NCI-H460 (cell line): ENCODE measurements at regions not wholly inside any gene's neighbourhood (a gene's known extent, or its start where the extent isn't known, plus 50 kb on each side); places are given as distances from the start of the nearest gene placed in this dataset.

Experiments
- DNase-seq: peaks from one replicate; pipeline ENCODE4 v3.0.0-alpha.2; 2016; ENCODE audit warnings: low read depth; ENCODE audit errors: extremely low read depth

GRCh38 chr6:33869826-33870423 is 66.1 kb upstream of the MLN start:
- no peak for DNase-seq

DNA sequence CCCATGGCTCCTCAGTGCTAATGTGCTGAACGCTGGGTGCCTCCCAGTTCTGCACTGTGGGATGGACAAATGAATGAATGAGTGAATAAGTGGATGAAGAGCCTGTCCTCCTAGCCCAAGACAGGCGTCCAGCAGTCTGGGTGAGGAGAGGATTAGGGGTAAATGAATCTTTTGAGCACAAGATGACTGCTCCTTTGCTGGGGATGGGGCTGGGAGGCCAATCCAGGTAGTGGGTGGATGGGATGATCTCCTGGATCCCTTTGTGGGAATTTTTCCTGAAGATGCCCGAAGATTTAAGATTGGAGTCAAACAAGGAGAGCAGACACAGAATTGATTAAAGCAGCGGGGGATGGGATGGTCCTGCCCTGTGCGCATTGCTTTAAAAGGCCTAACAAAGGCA is 65.3 kb upstream of the MLN start:
- DNase-seq, result no peak

DNA sequence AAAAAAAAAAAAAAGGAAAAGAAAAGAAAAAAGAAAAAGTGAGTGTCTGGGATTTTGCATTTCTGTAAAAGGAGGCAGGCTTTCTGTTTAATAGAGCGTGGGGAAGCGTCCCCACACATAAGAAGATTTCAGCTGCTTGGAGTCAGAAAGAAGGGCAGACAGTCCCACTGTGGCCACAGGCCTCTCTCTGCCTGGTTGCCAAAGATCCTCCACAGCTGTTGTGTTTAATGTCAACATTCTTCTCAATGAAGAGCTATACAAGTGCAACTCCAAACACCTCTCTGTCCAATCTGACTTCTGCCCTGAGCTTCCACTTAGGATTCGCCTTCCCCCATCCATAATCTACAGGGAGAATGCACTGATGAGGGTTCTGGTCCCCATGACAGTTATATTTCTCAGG is 64.3 kb upstream of the MLN start:
- DNase-seq, result no peak

DNA sequence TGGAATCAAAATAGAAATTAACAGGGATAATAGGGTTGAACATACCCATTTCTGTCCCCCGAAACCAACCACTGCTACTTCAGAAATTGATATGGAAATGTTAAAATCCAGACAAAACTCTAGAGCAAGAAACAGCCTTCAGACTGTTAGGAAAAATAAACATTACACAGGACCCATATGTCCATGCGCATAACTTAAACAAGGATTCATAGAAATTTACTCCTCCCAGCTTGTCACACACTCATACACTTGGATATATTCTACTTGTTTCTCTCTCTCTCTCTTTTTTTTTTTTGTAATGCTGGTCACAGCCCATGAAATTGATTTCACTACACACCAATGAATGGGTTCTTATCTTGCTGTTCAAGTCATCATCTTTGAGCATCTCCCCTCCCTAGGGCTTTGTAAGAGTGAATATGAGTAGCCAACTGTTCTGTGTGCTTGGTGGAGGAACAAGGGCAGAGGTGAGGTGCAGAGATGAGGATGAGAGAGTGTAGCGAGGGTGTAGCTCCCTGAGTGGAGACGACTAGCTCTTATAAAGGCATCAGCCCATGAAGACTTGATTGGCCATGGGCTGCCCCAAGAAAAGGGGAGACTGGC is 61.8 kb upstream of the MLN start:
- no peak for DNase-seq

GRCh38 chr6:33863723-33864440 is 60.1 kb upstream of the MLN start:
- no peak for DNase-seq

GRCh38 chr6:33863084-33863483 is 59.3 kb upstream of the MLN start:
- no peak for DNase-seq

DNA sequence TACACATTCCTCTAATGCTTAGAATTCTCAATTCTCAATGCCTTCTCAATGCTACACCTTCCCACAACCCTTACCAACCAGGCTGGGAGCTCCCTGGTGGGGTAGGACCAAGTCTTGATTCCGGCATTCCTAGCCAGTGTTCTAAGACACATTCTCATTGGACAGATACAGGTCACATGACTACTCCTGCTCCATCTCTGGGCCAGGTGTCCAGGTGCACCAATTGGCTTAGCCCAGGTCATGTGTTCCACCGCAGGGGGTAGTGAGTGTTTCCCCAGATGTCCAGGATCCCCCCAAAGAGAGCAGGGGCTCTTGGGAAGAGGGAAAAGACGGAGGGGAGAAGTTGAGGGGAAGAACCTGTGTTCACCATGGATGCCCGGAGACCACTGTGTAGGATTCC is 58.7 kb upstream of the MLN start:
- DNase-seq, result no peak

DNA sequence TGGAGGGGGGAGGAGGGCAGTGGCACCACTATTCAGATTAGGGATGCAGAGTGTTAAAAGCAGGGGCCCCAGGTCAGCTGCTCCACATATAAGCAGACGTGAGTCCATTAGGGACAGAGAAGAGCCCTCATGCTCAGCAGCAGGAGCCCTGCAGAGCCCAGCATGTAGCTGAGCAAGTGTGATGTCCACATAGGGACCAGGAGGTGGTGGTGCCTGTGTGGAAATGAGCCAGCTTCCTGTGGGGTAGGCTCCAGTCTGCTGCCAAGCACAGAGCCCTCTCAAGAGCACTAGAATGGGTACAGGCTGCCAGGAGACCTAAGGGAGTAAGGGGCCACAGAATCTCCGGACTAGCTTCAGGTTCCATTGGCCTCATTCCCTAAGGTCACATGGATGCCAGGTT is 57.9 kb upstream of the MLN start:
- no peak for DNase-seq

- no peak for DNase-seq
Measured at GRCh38 chr6:33860706-33861474, 57.1 kb upstream of the MLN start.

GRCh38 chr6:33860006-33860405 is 56.2 kb upstream of the MLN start:
- DNase-seq, result no peak

GRCh38 chr6:33858804-33859505 is 55.2 kb upstream of the MLN start:
- DNase-seq, result no peak

- no peak for DNase-seq
Measured at GRCh38 chr6:33857932-33858475, 54.2 kb upstream of the MLN start.

GRCh38 chr6:33857093-33857931 is 53.5 kb upstream of the MLN start:
- DNase-seq, result no peak

DNA sequence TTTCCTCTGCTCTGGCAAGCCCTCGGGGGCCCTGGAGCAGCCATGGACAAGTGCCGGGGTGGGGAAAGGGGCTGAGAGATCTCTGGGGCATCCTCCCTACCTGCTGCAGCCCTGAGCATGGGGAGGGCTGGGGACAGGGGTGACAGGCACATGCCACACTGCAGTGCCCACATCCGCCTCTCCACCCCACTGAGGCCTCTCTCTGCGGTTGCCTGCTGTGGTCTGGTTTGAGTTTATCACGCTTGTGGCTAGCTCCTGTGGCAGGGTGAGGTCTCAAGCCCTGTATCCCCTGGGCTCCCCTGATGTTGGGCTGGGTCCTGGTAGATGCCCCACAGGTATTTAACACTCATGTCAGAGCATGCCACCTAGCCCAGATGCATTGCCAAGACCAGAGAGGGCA is 52.9 kb upstream of the MLN start:
- no peak for DNase-seq

GRCh38 chr6:33856031-33856590 is 52.3 kb upstream of the MLN start:
- no peak for DNase-seq

DNA sequence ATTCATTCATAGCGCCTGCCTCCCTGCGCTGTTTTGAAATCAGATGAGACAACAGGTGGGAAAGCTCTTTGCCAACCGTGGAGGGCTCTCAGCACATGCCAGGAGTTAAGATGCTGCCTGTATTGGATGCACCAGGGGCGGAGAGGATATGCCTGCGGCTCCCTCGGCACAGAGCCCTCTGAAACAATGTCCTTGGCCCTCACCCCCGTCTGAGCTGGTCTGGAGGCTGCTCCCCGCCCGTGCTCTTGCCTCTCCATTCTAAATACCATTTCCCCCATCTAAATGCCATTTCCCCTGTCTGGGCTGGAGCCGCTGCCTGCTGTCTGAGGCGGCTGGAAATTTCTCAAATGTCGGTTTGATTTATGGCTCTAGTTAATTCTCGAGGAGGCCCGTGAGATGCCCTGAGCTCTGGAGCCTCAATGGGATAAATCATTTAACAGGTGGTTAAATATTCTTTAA is 50.8 kb upstream of the MLN start:
- DNase-seq, result no peak

- no peak for DNase-seq
Measured at GRCh38 chr6:33853736-33854135, 49.9 kb upstream of the MLN start.
